H1 (cell line): ENCODE measurements at regions not wholly inside any gene's neighbourhood (a gene's known extent, or its start where the extent isn't known, plus 50 kb on each side); places are given as distances from the start of the nearest gene placed in this dataset.

Experiments
- CTCF ChIA-PET: fragments of 300-600 bp; sonication (Branson Sonifier 250); formaldehyde crosslinking; loops from one replicate; lab custom pipeline; 2021; ENCODE audit not compliant: partially characterized antibody; lab: Charles Lee
- POLR2A ChIA-PET: fragments of 300-600 bp; sonication (Branson Sonifier 250); formaldehyde crosslinking; loops from one replicate; lab custom pipeline; 2021; ENCODE audit warnings: inconsistent platforms; ENCODE audit not compliant: partially characterized antibody; lab: Charles Lee
- DNase-seq, 2 experiments: peaks; one replicate each; pipeline versions ENCODE4 v3.0.0 to v3.0.0-alpha.2; 2010 to 2022; ENCODE audit warnings: low spot score in 2 of 2, low read depth in 1 of 2, mixed read lengths in 1 of 2
- FAIRE-seq: peaks from 2 replicates; lab custom pipeline; 2011; peaks lifted over from hg19 to GRCh38; lab: Jason Lieb, UNC
- H2AFZ ChIP-seq: 2 replicates; pipeline ENCODE4 v1.8.1; 2012; ENCODE audit warnings: low read length, inconsistent platforms
- H2AK5ac ChIP-seq: 2 replicates; pipeline ENCODE4 v1.6.1; 2013; ENCODE audit warnings: low read depth, low read length
- H2BK120ac ChIP-seq: replicated peaks from 2 replicates; pipeline ENCODE3; 2013; ENCODE audit warnings: low read depth, low read length, inconsistent platforms
- H2BK12ac ChIP-seq: 2 replicates; pipeline ENCODE4 v1.6.1; 2013; ENCODE audit warnings: low read depth, low read length
- H2BK15ac ChIP-seq: 2 replicates; pipeline ENCODE4 v1.6.1; 2013; ENCODE audit warnings: low read length
- H2BK20ac ChIP-seq: 2 replicates; pipeline ENCODE4 v1.6.1; 2013; ENCODE audit warnings: low read length
- H2BK5ac ChIP-seq: 2 replicates; pipeline ENCODE4 v1.6.1; 2013; ENCODE audit warnings: low read depth, low read length
- H3K14ac ChIP-seq: 2 replicates; pipeline ENCODE4 v1.6.1; 2013; ENCODE audit warnings: inconsistent platforms; ENCODE audit not compliant: insufficient read length
- H3K18ac ChIP-seq: 2 replicates; pipeline ENCODE4 v1.6.1; 2013; ENCODE audit warnings: low read length; ENCODE audit errors: extremely low read depth
- H3K23ac ChIP-seq: 2 replicates; pipeline ENCODE4 v1.6.1; 2013; ENCODE audit warnings: inconsistent platforms; ENCODE audit not compliant: insufficient read length
- H3K23me2 ChIP-seq: 2 replicates; pipeline ENCODE4 v1.6.1; 2013; ENCODE audit warnings: low read depth, low read length
- H3K27ac ChIP-seq: 2 replicates; pipeline ENCODE4 v1.6.1; 2011; ENCODE audit warnings: low read depth, low read length, inconsistent platforms
- H3K27me3 ChIP-seq, 4 experiments: replicated peaks in 1 of 4; 1 replicate in 1 of 4; 2 replicates in 3 of 4; pipeline versions ENCODE4 v1.6.1 to v1.8.1; 2011 to 2013; ENCODE audit warnings: low read length in 3 of 4, mild to moderate bottlenecking in 3 of 4, inconsistent platforms in 2 of 4, mixed read lengths in 2 of 4, moderate library complexity in 1 of 4; ENCODE audit not compliant: control insufficient read depth in 3 of 4, insufficient read depth in 3 of 4; ENCODE audit errors: extremely low read depth in 1 of 4
- H3K36me3 ChIP-seq, 4 experiments: 2 replicates each; pipeline versions ENCODE4 v1.6.1 to v1.8.1; 2011 to 2013; ENCODE audit warnings: mild to moderate bottlenecking in 4 of 4, low read length in 3 of 4, moderate library complexity in 2 of 4, control low read depth in 1 of 4, inconsistent platforms in 1 of 4; ENCODE audit not compliant: insufficient read depth in 4 of 4, control insufficient read depth in 2 of 4
- H3K4ac ChIP-seq: replicated peaks from 2 replicates; pipeline ENCODE3; 2013; ENCODE audit warnings: low read length, low read depth, mixed read lengths, inconsistent platforms; ENCODE audit not compliant: insufficient read length
- H3K4me1 ChIP-seq, 4 experiments: replicated peaks in 1 of 4; 1 replicate in 1 of 4; 2 replicates in 3 of 4; pipeline versions ENCODE4 v1.6.1 to v1.8.1; 2011 to 2013; ENCODE audit warnings: low read length in 3 of 4, inconsistent platforms in 2 of 4, mixed read lengths in 1 of 4; ENCODE audit not compliant: insufficient read depth in 4 of 4, control insufficient read depth in 3 of 4
- H3K4me2 ChIP-seq, 2 experiments: 2 replicates each; pipeline versions ENCODE4 v1.6.1 to v1.8.1; 2011 to 2013; ENCODE audit warnings: low read depth in 2 of 2, low read length in 2 of 2, control low read depth in 1 of 2, inconsistent platforms in 1 of 2, mild to moderate bottlenecking in 1 of 2; ENCODE audit not compliant: insufficient read depth in 1 of 2
- H3K4me3 ChIP-seq, 4 experiments: fragments of 200-600, 300-600 bp in 1 of 4; sonication (generic), shearing (Covaris generic), sonication (Bioruptor Twin) in 1 of 4; 2 replicates each; pipeline versions ENCODE4 v1.5.1 to v1.8.1; 2011 to 2016; ENCODE audit warnings: low read length in 4 of 4, low read depth in 3 of 4, control low read depth in 2 of 4, inconsistent platforms in 2 of 4, mild to moderate bottlenecking in 2 of 4, mixed read lengths in 1 of 4, moderate library complexity in 1 of 4; ENCODE audit not compliant: insufficient read depth in 2 of 4; ENCODE audit errors: extremely low read depth in 1 of 4
- H3K56ac ChIP-seq: replicated peaks from 2 replicates; pipeline ENCODE3; 2013; ENCODE audit warnings: low read depth, mild to moderate bottlenecking, mixed read lengths, low read length, inconsistent platforms; ENCODE audit not compliant: insufficient read length
- H3K79me1 ChIP-seq: 2 replicates; pipeline ENCODE4 v1.6.1; 2013; ENCODE audit warnings: low read depth, low read length, control low read depth
- H3K79me2 ChIP-seq, 2 experiments: 2 replicates each; pipeline versions ENCODE4 v1.6.1 to v1.8.1; 2012 to 2013; ENCODE audit warnings: low read length in 2 of 2, mild to moderate bottlenecking in 2 of 2, inconsistent platforms in 1 of 2; ENCODE audit not compliant: insufficient read depth in 2 of 2, control insufficient read depth in 1 of 2
- H3K9ac ChIP-seq, 4 experiments: replicated peaks in 1 of 4; 1 replicate in 1 of 4; 2 replicates in 3 of 4; pipeline versions ENCODE4 v1.6.1 to v1.8.1; 2011 to 2013; ENCODE audit warnings: low read depth in 3 of 4, low read length in 3 of 4, control low read depth in 2 of 4, mild to moderate bottlenecking in 2 of 4, moderate library complexity in 2 of 4, inconsistent platforms in 1 of 4; ENCODE audit errors: extremely low read depth in 1 of 4
- H3K9me3 ChIP-seq, 2 experiments: 2 replicates each; pipeline versions ENCODE4 v1.6.1 to v1.8.1; 2012 to 2013; ENCODE audit warnings: mild to moderate bottlenecking in 2 of 2, moderate library complexity in 2 of 2, control low read depth in 1 of 2, inconsistent platforms in 1 of 2, low read depth in 1 of 2, low read length in 1 of 2, mixed read lengths in 1 of 2; ENCODE audit not compliant: insufficient read depth in 2 of 2
- H4K20me1 ChIP-seq, 2 experiments: replicated peaks in 1 of 2; 2 replicates each; pipeline versions ENCODE3 to v1.8.1; 2011 to 2013; ENCODE audit warnings: inconsistent platforms in 2 of 2, low read length in 2 of 2, mild to moderate bottlenecking in 1 of 2; ENCODE audit not compliant: insufficient read depth in 2 of 2, control insufficient read depth in 1 of 2
- H4K5ac ChIP-seq: 2 replicates; pipeline ENCODE4 v1.6.1; 2013; ENCODE audit warnings: low read length, low read depth, mixed read lengths, inconsistent platforms; ENCODE audit not compliant: insufficient read length
- H4K8ac ChIP-seq: 2 replicates; pipeline ENCODE4 v1.8.0; 2013; ENCODE audit warnings: mild to moderate bottlenecking, moderate library complexity, low read length, inconsistent platforms; ENCODE audit not compliant: insufficient read depth; ENCODE audit errors: extremely low read depth
- H4K91ac ChIP-seq: replicated peaks from 2 replicates; pipeline ENCODE3; 2013; ENCODE audit warnings: low read length, mixed read lengths, inconsistent platforms; ENCODE audit not compliant: insufficient read length
- BCL11A ChIP-seq, 2 experiments: IDR thresholded peaks; one replicate each; pipeline ENCODE4 v1.6.1; 2011; ENCODE audit warnings: low read depth in 2 of 2, low read length in 2 of 2, mild to moderate bottlenecking in 2 of 2
- CREB1 ChIP-seq: IDR thresholded peaks from 2 replicates; pipeline ENCODE4 v1.6.1; 2012; ENCODE audit warnings: inconsistent platforms
- FOSL1 ChIP-seq: IDR thresholded peaks from 2 replicates; pipeline ENCODE4 v1.6.1; 2011; ENCODE audit warnings: mild to moderate bottlenecking, low read depth, low read length, moderate library complexity; ENCODE audit not compliant: insufficient read depth
- JUND ChIP-seq: IDR thresholded peaks from 2 replicates; pipeline ENCODE4 v1.6.1; 2011; ENCODE audit warnings: mild to moderate bottlenecking, improper control_type of control experiment, low read length
- KDM5A ChIP-seq: fragments of 200-600 bp; IDR thresholded peaks from 2 replicates; pipeline ENCODE4 v1.7.1; 2012; ENCODE audit warnings: mild to moderate bottlenecking, low read length, inconsistent platforms, mixed read lengths
- NANOG ChIP-seq: IDR thresholded peaks from 2 replicates; pipeline ENCODE4 v1.6.1; 2011; ENCODE audit warnings: low read length, low read depth, mild to moderate bottlenecking, inconsistent platforms; ENCODE audit not compliant: insufficient read depth, poor library complexity, severe bottlenecking
- NRF1 ChIP-seq: IDR thresholded peaks from 2 replicates; pipeline ENCODE4 v1.6.1; 2011; ENCODE audit warnings: mild to moderate bottlenecking, low read depth, low read length, improper control_type of control experiment
- POU5F1 ChIP-seq: IDR thresholded peaks from 2 replicates; pipeline ENCODE4 v1.6.1; 2011; ENCODE audit warnings: low read depth, mild to moderate bottlenecking, low read length, moderate library complexity
- RFX5 ChIP-seq: IDR thresholded peaks from 2 replicates; pipeline ENCODE4 v1.6.1; 2011; ENCODE audit warnings: low read depth, low read length, improper control_type of control experiment, borderline replicate concordance
- SP2 ChIP-seq: IDR thresholded peaks from 2 replicates; pipeline ENCODE4 v1.6.1; 2012; ENCODE audit warnings: mild to moderate bottlenecking, low read length, inconsistent platforms
- SP4 ChIP-seq: IDR thresholded peaks from 2 replicates; pipeline ENCODE4 v1.6.1; 2012; ENCODE audit warnings: low read length, inconsistent platforms
- TBP ChIP-seq: IDR thresholded peaks from 2 replicates; pipeline ENCODE4 v1.6.1; 2011; ENCODE audit warnings: low read depth, low read length, improper control_type of control experiment
- ZNF274 ChIP-seq: IDR thresholded peaks from 2 replicates; pipeline ENCODE4 v1.7.0; 2012; ENCODE audit warnings: low read length, borderline replicate concordance; ENCODE audit errors: extremely low read depth
- TF ChIP-seq, protein P1 (sequence below): IDR thresholded peaks from 2 replicates; pipeline ENCODE4 v1.6.1; 2012; ENCODE audit warnings: low read length, inconsistent platforms

DNA sequence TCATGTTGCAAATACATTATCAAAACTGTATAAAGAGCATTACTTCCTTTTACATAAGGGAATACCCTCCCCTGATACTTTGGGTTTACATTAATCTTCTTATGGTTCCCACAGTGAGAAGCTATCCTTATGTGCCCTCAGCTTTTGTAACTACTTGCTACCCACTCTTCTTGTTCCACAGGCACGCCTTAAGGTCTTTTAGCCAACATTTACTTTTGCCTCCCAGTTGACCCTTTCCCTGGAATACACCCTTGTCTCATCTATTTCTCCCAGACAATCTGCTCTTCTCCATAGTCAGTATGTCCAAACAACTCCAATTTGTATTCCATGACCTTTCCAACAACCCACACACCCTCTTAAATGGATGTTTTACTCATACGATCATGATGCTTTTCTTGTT lies 116.8 kb upstream of the COL8A1 start (continued):
- no peak for TF ChIP-seq JUND

DNA sequence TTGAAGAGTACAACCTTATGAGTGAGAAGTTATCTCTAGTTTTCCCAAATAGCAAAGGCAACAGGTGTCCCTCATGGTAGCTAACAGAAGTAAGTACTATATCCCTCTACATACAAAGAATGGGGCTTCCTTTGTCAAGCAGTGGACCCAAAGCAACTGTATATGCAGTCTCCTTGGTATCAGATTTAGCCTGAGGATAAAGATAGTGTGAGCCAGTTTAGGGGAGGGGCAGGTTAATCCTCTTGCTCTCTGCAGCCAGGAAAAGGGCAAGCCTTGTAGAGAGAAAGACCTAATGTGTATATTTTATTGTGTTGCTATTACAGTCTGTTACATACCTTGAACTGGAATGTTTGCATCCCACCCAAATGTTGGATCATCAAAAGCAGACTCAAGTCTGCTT lies 117.9 kb upstream of the COL8A1 start:
- no peak overlapping the region for H2BK15ac ChIP-seq
- H3K79me2 ChIP-seq, result no peaks in the 10 kb centered on the region
- H2AFZ ChIP-seq, result no peak overlapping the region
- CTCF ChIA-PET, result interaction anchor here (0.6 to 2.6 kb wide), 4 partner anchors 9 to 36 kb away, joined by 3 to 11 read pairs (median 4); no protein-coding TSS in a partner anchor
- H2BK12ac ChIP-seq, result no peak overlapping the region
- POLR2A ChIA-PET, result no interaction called here
- no peaks in the 10 kb centered on the region for H3K79me1 ChIP-seq
- H3K4ac ChIP-seq, result no peak overlapping the region
- H3K36me3 ChIP-seq, result no peaks in the 10 kb centered on the region
- H4K91ac ChIP-seq, result no peak overlapping the region
- H3K9me3 ChIP-seq, result no peaks in the 10 kb centered on the region
- DNase-seq (no peak), FAIRE-seq (no peak)
- no peak overlapping the region for H3K4me2 ChIP-seq
- H3K27ac ChIP-seq, result no peak overlapping the region
- no peak overlapping the region for H3K14ac ChIP-seq
- no peak overlapping the region for H4K5ac ChIP-seq
- no peak overlapping the region for H2BK120ac ChIP-seq
- no peak overlapping the region for H4K8ac ChIP-seq
- H3K56ac ChIP-seq, result no peak overlapping the region
- H3K4me3 ChIP-seq, result no peak overlapping the region
- no peak overlapping the region for H3K23ac ChIP-seq
- H3K27me3 ChIP-seq, result no peaks in the 10 kb centered on the region
- H3K4me1 ChIP-seq, result no peaks in the 10 kb centered on the region
- H2AK5ac ChIP-seq, result no peak overlapping the region
- H3K18ac ChIP-seq, result no peak overlapping the region
- no peaks in the 10 kb centered on the region for H3K23me2 ChIP-seq
- no peaks in the 10 kb centered on the region for H4K20me1 ChIP-seq
- H2BK20ac ChIP-seq, result no peak overlapping the region
- H2BK5ac ChIP-seq, result no peak overlapping the region
- no peak overlapping the region for H3K9ac ChIP-seq
- TF ChIP-seq FOSL1 (no peak), RFX5 (no peak), TBP (no peak), CREB1 (no peak), NRF1 (no peak), SP4 (no peak), ZNF274 (no peak), KDM5A (no peak), NANOG (no peak), POU5F1 (no peak), SP2 (no peak), BCL11A (IDR thresholded peaks at IDR 0.05; ENCODE audit: low read depth in 2 of 2, low read length in 2 of 2) (no peak)
- TF ChIP-seq, protein P1, sequence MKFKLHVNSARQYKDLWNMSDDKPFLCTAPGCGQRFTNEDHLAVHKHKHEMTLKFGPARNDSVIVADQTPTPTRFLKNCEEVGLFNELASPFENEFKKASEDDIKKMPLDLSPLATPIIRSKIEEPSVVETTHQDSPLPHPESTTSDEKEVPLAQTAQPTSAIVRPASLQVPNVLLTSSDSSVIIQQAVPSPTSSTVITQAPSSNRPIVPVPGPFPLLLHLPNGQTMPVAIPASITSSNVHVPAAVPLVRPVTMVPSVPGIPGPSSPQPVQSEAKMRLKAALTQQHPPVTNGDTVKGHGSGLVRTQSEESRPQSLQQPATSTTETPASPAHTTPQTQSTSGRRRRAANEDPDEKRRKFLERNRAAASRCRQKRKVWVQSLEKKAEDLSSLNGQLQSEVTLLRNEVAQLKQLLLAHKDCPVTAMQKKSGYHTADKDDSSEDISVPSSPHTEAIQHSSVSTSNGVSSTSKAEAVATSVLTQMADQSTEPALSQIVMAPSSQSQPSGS, result no peak
- TF ChIP-seq, all 59 proteins: peak for 0
